ENCODE measurements at regions not wholly inside any gene's neighbourhood (a gene's known extent, or its start where the extent isn't known, plus 50 kb on each side); places are given as distances from the start of the nearest gene placed in this dataset.

DNA sequence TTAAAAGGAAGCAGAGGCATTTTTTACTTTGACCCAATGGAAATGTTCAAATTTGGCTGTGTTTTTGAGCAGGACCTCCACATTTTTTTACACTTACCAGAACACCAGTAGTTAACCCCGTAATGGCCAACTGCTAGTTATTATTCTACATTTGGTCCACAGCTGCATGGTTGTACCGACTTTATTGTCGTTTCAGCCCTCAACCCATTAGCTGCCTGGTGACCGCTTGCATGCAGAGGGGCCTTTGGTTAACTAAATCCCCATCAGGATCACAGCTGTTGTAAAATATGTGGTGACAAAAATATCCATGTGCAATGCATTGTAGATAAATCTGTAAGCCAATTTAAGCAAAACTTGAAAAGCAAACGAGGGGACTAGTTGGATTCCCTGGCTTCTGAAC lies 342.2 kb upstream of the MEOX2 start:
- H3K4me3 ChIP-seq (ENCODE audit: low read depth, low read length) = no peak overlapping the region
- TF ChIP-seq, protein P1, sequence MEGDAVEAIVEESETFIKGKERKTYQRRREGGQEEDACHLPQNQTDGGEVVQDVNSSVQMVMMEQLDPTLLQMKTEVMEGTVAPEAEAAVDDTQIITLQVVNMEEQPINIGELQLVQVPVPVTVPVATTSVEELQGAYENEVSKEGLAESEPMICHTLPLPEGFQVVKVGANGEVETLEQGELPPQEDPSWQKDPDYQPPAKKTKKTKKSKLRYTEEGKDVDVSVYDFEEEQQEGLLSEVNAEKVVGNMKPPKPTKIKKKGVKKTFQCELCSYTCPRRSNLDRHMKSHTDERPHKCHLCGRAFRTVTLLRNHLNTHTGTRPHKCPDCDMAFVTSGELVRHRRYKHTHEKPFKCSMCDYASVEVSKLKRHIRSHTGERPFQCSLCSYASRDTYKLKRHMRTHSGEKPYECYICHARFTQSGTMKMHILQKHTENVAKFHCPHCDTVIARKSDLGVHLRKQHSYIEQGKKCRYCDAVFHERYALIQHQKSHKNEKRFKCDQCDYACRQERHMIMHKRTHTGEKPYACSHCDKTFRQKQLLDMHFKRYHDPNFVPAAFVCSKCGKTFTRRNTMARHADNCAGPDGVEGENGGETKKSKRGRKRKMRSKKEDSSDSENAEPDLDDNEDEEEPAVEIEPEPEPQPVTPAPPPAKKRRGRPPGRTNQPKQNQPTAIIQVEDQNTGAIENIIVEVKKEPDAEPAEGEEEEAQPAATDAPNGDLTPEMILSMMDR (IDR thresholded peaks at IDR 0.05; ENCODE audit: low read depth, low read length) = no peak

DNA sequence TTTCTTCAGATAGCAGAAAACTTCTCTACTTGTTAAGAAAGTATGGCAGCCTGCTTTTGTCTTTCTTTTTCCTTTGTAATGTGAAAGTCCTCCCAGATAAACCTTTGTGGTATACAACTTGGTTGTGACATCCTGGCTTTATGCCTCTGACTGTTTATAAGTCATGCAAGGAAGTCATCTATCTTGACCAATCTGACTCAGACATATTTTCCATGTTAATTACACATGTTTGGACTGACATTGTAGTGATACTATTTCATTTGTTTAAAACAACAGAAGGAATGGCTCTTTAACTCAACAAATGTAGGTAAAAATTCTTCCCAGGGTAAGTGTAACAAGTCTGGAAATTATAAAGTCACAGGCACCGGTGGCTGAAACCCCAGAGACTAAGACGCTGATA lies 341.6 kb upstream of the MEOX2 start:
- H3K4me3 ChIP-seq (ENCODE audit: low read depth, low read length) = no peak overlapping the region
- TF ChIP-seq, protein P1 (IDR thresholded peaks at IDR 0.05; ENCODE audit: low read depth, low read length) = no peak

DNA sequence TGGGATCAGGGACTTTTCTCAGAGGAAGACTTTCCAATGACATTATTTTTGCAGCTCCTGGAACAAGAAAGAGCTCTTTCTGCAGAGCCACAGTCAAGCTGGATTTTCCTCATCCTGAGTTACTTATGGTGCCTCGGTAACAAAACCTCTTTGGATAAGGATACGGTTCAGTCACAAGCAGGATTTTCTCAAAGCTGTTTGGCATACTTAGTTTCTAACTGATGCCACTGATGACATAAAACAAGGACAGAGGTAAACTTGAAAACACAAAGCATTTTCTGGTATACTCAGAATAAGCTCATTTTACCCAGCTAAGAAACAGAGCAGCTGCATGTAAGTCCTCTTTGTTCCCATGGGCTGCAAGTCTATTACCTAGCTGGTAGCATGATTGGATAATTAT lies 340.9 kb upstream of the MEOX2 start:
- TF ChIP-seq, protein P1 (IDR thresholded peaks at IDR 0.05; ENCODE audit: low read depth, low read length) = no peak

DNA sequence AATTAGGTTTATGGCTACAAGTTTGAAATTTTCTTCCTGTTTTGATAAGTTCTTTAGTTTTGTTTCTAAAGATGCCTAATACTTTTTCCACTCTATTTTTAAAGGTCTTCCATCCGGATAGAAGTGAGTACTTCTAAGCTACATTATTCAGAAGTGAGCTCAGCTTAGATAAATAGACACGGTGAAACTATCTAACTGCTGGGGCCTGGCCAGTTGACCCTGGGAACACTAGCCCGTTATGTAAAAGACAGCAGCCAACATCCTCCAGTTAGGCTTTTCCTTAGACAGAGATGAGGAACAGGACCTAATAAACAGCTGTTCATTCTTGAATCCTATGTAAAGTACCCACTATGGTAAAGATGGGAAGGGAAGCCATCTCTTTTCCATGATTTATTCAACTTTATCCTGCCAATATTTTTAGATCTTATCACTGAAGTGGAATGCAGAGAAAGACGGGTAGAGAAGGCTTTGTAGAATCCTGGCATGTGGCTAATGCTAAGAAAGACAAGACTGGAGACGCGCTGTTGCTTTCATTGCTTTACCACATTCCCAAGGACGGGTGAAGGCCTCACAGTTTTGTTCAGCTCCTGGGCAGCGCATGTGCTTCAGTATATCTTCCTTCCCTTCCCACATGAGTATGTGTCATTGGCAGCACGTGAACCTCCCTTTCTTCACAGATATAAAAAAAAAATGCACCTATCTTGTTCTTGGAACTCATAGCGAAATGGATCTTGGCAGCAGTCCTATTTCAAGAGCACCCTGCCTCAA lies 340.0 kb upstream of the MEOX2 start:
- TF ChIP-seq, protein P1 (IDR thresholded peaks at IDR 0.05; ENCODE audit: low read depth, low read length) = no peak
- H3K4me3 ChIP-seq (ENCODE audit: low read depth, low read length) = no peak overlapping the region

More for the DNA sequence above, 340.9 kb upstream of the MEOX2 start:
- no peak overlapping the region for H3K4me3 ChIP-seq (ENCODE audit: low read depth, low read length)

DNA sequence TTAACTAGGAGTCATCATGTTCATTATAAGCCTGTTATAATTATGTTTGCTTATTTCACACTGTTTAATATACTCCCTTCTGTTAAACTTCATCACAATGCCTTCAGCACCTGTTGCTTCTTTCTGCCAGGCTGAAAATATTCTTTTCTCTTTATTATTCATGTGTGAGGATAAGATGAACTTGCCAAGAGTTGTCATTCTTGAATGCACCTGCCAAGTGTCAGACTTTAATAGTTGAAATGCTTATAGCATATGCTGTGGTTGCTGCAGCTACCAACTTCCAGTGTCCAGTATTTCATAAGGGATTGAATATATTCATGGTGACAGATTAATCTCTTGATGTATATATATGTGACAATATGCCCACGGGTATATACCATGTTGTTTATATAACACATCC lies 339.2 kb upstream of the MEOX2 start:
- TF ChIP-seq, protein P1 (IDR thresholded peaks at IDR 0.05; ENCODE audit: low read depth, low read length) = no peak
- H3K4me3 ChIP-seq (ENCODE audit: low read depth, low read length) = no peak overlapping the region

DNA sequence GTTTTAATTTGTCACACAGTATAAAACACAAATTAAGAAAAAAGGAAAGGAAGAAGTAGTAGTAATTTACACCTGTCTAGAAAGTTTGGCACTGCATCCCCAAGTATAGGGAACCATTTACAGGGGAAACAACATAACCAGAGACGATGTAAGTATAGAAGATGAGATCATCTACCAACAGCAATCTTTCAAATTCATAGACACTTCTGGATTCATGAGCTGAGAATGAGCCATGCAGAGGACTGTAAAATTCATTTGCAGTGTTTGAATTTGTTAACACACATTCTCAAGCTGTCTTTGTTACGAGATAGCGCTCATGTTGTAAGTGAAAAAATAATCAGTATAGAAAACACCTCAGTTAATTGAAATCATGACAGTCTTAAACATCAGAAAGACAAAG lies 337.0 kb upstream of the MEOX2 start:
- TF ChIP-seq, protein P1 (IDR thresholded peaks at IDR 0.05; ENCODE audit: low read depth, low read length) = no peak
- H3K4me3 ChIP-seq (ENCODE audit: low read depth, low read length) = no peak overlapping the region

DNA sequence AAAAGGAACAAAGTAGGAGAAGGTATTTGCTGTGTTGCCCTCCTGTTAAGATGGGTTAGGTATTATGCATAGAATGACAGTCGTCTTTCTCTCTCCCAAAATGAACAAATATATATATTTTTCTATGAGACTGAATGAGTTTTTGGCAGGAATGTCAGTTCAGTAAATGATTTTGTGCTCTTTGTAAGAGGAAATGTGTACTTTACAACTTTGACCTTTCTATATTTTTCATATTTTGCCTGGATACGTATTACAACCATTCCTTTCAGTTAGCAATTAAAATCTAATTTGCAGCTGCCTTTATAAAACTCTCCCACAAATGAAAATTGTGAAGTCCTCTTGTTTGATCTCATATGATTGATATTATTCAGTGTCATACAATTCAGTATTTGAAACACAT lies 336.6 kb upstream of the MEOX2 start:
- TF ChIP-seq, protein P1 (IDR thresholded peaks at IDR 0.05; ENCODE audit: low read depth, low read length) = no peak
- no peak overlapping the region for H3K4me3 ChIP-seq (ENCODE audit: low read depth, low read length)
